Vagina (tissue), 2 donors: ENCODE measurements at regions not wholly inside any gene's neighbourhood (a gene's known extent, or its start where the extent isn't known, plus 50 kb on each side); places are given as distances from the start of the nearest gene placed in this dataset.

Source experiments
- DNase-seq, 2 donors: peaks; one replicate each; pipeline ENCODE4 v3.0.0-alpha.2; 2017; ENCODE audit errors: extremely low spot score in 2 of 2
- H3K27ac ChIP-seq: fragments of 200-600 bp; sonication (generic); one replicate; pipeline ENCODE4 v1.5.1; 2019
- H3K27me3 ChIP-seq: fragments of 200-600 bp; sonication (generic); one replicate; pipeline ENCODE4 v1.5.1; 2019
- H3K36me3 ChIP-seq, 2 donors: fragments of 200-600 bp; sonication (generic); one replicate each; pipeline ENCODE4 v1.5.1; 2017 to 2019
- H3K4me1 ChIP-seq: fragments of 200-600 bp; sonication (generic); one replicate; pipeline ENCODE4 v1.5.1; 2019
- H3K4me3 ChIP-seq, 2 donors: fragments of 200-600 bp; sonication (generic); 1 replicate in 1 of 2; 2 replicates in 1 of 2; pipeline ENCODE4 v1.5.1; 2016 to 2019
- H3K9me3 ChIP-seq: fragments of 200-600 bp; sonication (generic); one replicate; pipeline ENCODE4 v1.5.1; 2019
- POLR2A ChIP-seq, 2 donors: fragments of 450-650 bp; IDR thresholded peaks; one replicate each; pipeline ENCODE4 v1.6.1; 2017; ENCODE audit warnings: antibody characterized with exemption in 2 of 2, mild to moderate bottlenecking in 2 of 2, moderate library complexity in 2 of 2
- POLR2AphosphoS5 ChIP-seq, 2 donors: sonication (generic); formaldehyde crosslinking; IDR thresholded peaks; one replicate each; pipeline ENCODE4 v1.9.0; 2017; ENCODE audit warnings: antibody characterized with exemption in 2 of 2, mild to moderate bottlenecking in 2 of 2, low read depth in 1 of 2; ENCODE audit not compliant: insufficient read depth in 1 of 2
- intact Hi-C: fragments of 100-400 bp; cut with DNase I; formaldehyde crosslinking; loops from one replicate; pipeline ENCODE4 v1.15.1; 2023
- TF ChIP-seq, protein P1 (sequence below), 3 experiments: fragments of 450-650 bp in 2 of 3; fragments of 200-600 bp in 1 of 3; sonication (generic) in 1 of 3; IDR thresholded peaks; one replicate each; pipeline ENCODE4 v1.5.1; 2017 to 2019; ENCODE audit warnings: antibody characterized with exemption in 3 of 3, mild to moderate bottlenecking in 2 of 3, moderate library complexity in 2 of 3

DNA sequence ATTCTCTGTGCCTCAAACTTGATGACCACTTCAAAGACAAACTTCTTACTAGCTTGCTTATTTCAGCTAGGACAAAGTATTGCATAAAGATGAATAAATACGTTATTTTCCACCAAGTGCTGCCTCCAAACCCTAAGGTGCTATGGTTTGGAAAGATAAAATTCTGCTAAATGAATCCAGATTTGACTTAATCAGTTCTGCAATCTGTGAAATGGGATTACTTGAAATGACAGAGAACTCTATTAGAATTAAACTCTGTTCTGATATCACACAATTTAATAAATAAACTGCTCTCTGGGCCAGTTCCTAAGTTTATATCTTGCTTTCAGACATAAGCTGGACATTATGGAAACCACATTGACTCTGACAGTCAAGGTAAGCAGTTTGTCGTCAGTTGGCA is 338.8 kb upstream of the SEMA6D start:
- no peaks in the 10 kb centered on the region for H3K27me3 ChIP-seq
- DNase-seq, result no peak
- no peak overlapping the region for H3K4me3 ChIP-seq
- H3K27ac ChIP-seq, result no peak overlapping the region
- intact Hi-C loops, result no loop called here
- H3K9me3 ChIP-seq, result no peaks in the 10 kb centered on the region
- TF ChIP-seq, protein P1, sequence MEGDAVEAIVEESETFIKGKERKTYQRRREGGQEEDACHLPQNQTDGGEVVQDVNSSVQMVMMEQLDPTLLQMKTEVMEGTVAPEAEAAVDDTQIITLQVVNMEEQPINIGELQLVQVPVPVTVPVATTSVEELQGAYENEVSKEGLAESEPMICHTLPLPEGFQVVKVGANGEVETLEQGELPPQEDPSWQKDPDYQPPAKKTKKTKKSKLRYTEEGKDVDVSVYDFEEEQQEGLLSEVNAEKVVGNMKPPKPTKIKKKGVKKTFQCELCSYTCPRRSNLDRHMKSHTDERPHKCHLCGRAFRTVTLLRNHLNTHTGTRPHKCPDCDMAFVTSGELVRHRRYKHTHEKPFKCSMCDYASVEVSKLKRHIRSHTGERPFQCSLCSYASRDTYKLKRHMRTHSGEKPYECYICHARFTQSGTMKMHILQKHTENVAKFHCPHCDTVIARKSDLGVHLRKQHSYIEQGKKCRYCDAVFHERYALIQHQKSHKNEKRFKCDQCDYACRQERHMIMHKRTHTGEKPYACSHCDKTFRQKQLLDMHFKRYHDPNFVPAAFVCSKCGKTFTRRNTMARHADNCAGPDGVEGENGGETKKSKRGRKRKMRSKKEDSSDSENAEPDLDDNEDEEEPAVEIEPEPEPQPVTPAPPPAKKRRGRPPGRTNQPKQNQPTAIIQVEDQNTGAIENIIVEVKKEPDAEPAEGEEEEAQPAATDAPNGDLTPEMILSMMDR (IDR thresholded peaks at IDR 0.05), result no peak
- TF ChIP-seq POLR2AphosphoS5 (IDR thresholded peaks at IDR 0.05; ENCODE audit: insufficient read depth in 1 of 2, low read depth in 1 of 2), result no peak
- TF ChIP-seq POLR2A (IDR thresholded peaks at IDR 0.05), result no peak
- no peaks in the 10 kb centered on the region for H3K36me3 ChIP-seq
- no peaks in the 10 kb centered on the region for H3K4me1 ChIP-seq

DNA sequence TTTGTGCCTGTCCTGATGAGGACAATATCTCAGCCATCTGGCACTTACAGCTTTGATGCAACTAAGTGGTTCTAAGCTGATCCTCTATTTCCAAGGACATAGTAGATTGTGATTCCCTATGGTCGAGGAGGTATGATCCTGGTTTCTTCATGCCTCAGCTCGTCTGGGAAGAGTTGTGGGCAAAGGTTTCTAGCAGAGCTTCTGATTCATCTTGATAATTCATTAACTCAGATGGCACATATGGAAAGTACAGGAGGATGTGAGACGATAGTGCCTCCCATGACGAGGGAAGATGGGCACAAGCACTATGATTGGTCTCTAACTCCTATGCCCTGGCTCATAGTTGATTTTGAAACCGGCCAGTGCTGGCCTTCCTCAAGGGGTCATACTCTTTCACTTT is 334.2 kb upstream of the SEMA6D start:
- intact Hi-C loops, result no loop called here
- Histone ChIP-seq H3K27ac (no peak overlapping the region), H3K36me3 (no peaks in the 10 kb centered on the region), H3K4me3 (no peak overlapping the region), H3K4me1 (no peaks in the 10 kb centered on the region), H3K27me3 (no peaks in the 10 kb centered on the region), H3K9me3 (no peaks in the 10 kb centered on the region)
- TF ChIP-seq POLR2A (IDR thresholded peaks at IDR 0.05) (no peak), POLR2AphosphoS5 (IDR thresholded peaks at IDR 0.05; ENCODE audit: insufficient read depth in 1 of 2, low read depth in 1 of 2) (no peak)
- TF ChIP-seq, protein P1 (IDR thresholded peaks at IDR 0.05), result no peak
- no peak for DNase-seq

DNA sequence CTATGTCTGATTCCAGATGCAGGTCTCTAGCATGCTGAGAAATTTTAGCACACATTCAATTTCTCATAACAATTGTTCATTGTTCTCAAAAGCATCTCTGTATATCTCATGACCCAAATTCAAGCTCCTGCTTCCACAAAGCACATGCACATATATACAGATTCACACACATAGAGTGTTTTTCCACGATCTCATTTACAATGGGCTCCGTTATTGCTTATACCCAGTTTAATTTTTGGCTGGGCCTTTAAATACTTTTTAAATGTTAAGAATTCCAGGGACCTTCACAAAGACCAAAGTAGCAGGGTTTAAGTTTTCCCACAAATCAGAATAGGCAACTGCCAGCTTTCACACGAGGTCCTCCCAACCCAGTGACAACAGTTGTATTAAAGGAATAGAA is 333.5 kb upstream of the SEMA6D start:
- no peak for DNase-seq
- no peaks in the 10 kb centered on the region for H3K36me3 ChIP-seq
- no peak overlapping the region for H3K27ac ChIP-seq
- H3K4me3 ChIP-seq, result no peak overlapping the region
- no peaks in the 10 kb centered on the region for H3K4me1 ChIP-seq
- TF ChIP-seq POLR2AphosphoS5 (IDR thresholded peaks at IDR 0.05; ENCODE audit: insufficient read depth in 1 of 2, low read depth in 1 of 2), result no peak
- TF ChIP-seq, protein P1 (IDR thresholded peaks at IDR 0.05), result no peak
- no peak for TF ChIP-seq POLR2A (IDR thresholded peaks at IDR 0.05)
- intact Hi-C loops, result no loop called here
- H3K27me3 ChIP-seq, result no peaks in the 10 kb centered on the region
- H3K9me3 ChIP-seq, result no peaks in the 10 kb centered on the region

DNA sequence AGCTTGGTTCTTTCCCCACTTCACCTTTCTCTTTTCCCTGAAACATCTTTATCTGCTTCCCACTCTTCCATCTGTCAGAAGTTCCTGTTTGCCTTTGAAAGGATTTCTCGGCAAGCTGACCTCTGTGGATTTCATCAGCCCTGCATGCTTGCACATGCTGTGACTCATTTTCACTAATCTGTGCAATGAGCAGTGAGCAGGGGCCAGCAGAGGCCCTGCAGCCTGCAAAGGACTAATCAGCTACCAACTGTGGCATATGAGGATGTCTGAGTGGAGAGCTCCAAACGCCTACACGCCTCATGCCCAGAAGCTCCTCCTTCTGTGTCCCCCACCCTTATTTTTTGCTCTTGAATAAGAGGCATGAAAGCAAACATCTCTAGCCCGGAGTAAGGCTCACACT is 333.0 kb upstream of the SEMA6D start:
- Histone ChIP-seq H3K27ac (no peak overlapping the region), H3K4me1 (no peaks in the 10 kb centered on the region), H3K36me3 (no peaks in the 10 kb centered on the region), H3K4me3 (no peak overlapping the region), H3K9me3 (no peaks in the 10 kb centered on the region), H3K27me3 (no peaks in the 10 kb centered on the region)
- DNase-seq, result no peak
- intact Hi-C loops, result no loop called here
- TF ChIP-seq POLR2AphosphoS5 (IDR thresholded peaks at IDR 0.05; ENCODE audit: insufficient read depth in 1 of 2, low read depth in 1 of 2), result peak in 1 of 2 donors; percentile 22
- no peak for TF ChIP-seq POLR2A (IDR thresholded peaks at IDR 0.05)

DNA sequence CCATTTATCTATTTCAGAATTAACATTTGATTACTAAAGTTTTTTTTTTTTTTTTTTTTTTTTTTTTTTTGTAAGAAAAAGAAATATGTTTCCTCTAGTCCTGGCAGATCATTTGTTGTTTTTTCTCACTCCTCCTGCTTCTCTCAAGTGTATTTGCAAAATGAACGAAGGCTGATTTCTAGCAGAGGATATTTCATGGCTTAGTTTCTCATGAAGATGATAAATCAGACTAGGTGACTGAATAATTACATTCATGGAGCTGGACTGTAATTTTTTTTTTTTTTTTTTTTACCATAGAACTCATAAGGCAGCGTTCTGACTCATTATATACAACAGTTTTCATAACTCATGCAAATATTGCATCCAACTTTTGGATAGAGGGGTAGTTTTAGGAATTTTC is 332.5 kb upstream of the SEMA6D start:
- H3K36me3 ChIP-seq, result no peaks in the 10 kb centered on the region
- TF ChIP-seq POLR2A (IDR thresholded peaks at IDR 0.05), result no peak
- TF ChIP-seq, protein P1 (IDR thresholded peaks at IDR 0.05), result no peak
- TF ChIP-seq POLR2AphosphoS5 (IDR thresholded peaks at IDR 0.05; ENCODE audit: insufficient read depth in 1 of 2, low read depth in 1 of 2), result no peak
- no peak overlapping the region for H3K4me3 ChIP-seq
- H3K9me3 ChIP-seq, result no peaks in the 10 kb centered on the region
- no peak overlapping the region for H3K27ac ChIP-seq
- intact Hi-C loops, result no loop called here
- H3K27me3 ChIP-seq, result no peaks in the 10 kb centered on the region
- no peak for DNase-seq
- no peaks in the 10 kb centered on the region for H3K4me1 ChIP-seq

DNA sequence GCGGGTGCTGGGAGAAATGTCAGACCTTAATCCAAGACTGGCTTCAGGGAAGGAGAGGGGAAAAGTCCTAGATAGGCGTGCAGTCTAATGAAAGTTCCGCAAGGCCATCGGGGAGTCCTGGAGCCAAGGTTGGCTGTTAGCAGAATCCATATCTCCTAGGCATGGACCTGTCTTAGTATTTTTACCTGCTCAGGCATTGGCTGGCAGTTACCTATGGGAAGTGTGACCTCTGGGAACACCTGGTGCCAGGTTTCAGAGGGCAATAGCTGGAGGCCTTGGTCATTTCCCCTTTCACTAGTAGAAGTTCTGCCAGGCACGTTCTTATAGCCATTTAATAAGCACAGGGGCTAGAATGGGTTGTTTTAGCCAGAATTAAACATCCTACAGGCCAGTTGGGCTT is 330.8 kb upstream of the SEMA6D start:
- no peaks in the 10 kb centered on the region for H3K27me3 ChIP-seq
- TF ChIP-seq, protein P1 (IDR thresholded peaks at IDR 0.05), result no peak
- TF ChIP-seq POLR2A (IDR thresholded peaks at IDR 0.05) (no peak), POLR2AphosphoS5 (IDR thresholded peaks at IDR 0.05; ENCODE audit: insufficient read depth in 1 of 2, low read depth in 1 of 2) (no peak)
- DNase-seq, result no peak
- no peaks in the 10 kb centered on the region for H3K9me3 ChIP-seq
- H3K27ac ChIP-seq, result no peak overlapping the region
- no peak overlapping the region for H3K4me3 ChIP-seq
- no peaks in the 10 kb centered on the region for H3K36me3 ChIP-seq
- intact Hi-C loops, result no loop called here
- no peaks in the 10 kb centered on the region for H3K4me1 ChIP-seq
